Hematopoietic multipotent progenitor cell treated with erythropoietin and hydrocortisone succinate and interleukin-3 and kit ligand, for 8 days (in vitro differentiated cells): ENCODE measurements at regions not wholly inside any gene's neighbourhood (a gene's known extent, or its start where the extent isn't known, plus 50 kb on each side); places are given as distances from the start of the nearest gene placed in this dataset.
"Not testable (repeated sequence)": the region's sequence is repeated elsewhere in the genome, so short reads cannot be mapped to it uniquely, and the experiment has no call there.

Experiments
- DNase-seq: peaks from one replicate; pipeline ENCODE4 v3.0.0-alpha.2; 2015

GRCh38 chr13:38141792-38142191, 207.9 kb upstream of the UFM1 start:
- DNase-seq: no peak

- DNase-seq: no peak
Observed at GRCh38 chr13:38135592-38135991, 214.1 kb upstream of the UFM1 start.

- DNase-seq: no peak
Observed at GRCh38 chr13:38121267-38121666, 228.4 kb upstream of the UFM1 start.

GRCh38 chr13:38103851-38104250, 234.3 kb upstream of the TRPC4 start:
- no peak for DNase-seq

GRCh38 chr13:38099751-38100150, 230.2 kb upstream of the TRPC4 start:
- DNase-seq: no peak

DNA sequence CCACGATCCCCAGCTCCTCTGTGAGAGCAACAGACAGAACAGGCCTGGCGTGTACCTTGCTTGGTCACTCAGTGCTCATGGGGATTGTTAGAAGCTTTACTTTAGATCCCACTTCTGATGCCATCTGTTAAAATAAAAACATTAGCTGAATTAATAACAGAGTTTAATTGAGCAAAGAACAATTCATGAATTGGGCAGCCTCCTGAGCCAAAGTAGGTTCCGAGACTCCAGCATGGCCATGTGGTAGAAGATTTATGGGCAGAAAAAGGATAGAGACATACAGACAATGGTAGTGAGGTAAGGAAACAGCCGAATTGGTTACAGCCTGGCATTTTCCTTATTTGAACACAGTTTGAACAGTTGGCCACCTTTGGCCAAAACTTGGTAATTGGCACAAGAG, 223.9 kb upstream of the TRPC4 start:
- no peak for DNase-seq

- no peak for DNase-seq
Observed at GRCh38 chr13:38090913-38091312, 221.3 kb upstream of the TRPC4 start.

GRCh38 chr13:38086721-38087120, 217.1 kb upstream of the TRPC4 start:
- no peak for DNase-seq

- no peak for DNase-seq
Observed at GRCh38 chr13:38086013-38086412, 216.4 kb upstream of the TRPC4 start.

GRCh38 chr13:38073931-38074330, 204.4 kb upstream of the TRPC4 start:
- DNase-seq: no peak

GRCh38 chr13:38072696-38073095, 203.1 kb upstream of the TRPC4 start:
- DNase-seq: no peak

- DNase-seq: not testable (repeated sequence)
Observed at GRCh38 chr13:38071340-38071739, 201.8 kb upstream of the TRPC4 start.

DNA sequence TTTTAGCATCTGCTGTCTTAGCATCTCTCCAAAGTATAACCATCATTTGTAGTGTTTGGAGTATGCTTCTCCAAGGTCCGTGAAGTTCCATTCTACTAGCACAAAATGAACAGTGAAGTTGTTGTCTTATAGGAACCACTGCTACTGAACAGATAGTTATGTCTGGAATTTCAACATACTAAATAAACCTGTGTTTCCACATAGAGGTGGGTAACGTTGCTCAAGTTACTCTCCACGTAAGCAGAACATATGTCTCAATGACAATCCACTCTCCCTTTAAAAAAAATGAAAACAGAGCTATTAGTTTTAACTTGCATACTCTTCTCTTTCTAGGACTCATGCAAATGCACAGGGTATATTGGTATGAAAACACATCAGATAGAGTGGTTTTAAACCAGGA, 184.3 kb upstream of the TRPC4 start:
- no peak for DNase-seq

DNA sequence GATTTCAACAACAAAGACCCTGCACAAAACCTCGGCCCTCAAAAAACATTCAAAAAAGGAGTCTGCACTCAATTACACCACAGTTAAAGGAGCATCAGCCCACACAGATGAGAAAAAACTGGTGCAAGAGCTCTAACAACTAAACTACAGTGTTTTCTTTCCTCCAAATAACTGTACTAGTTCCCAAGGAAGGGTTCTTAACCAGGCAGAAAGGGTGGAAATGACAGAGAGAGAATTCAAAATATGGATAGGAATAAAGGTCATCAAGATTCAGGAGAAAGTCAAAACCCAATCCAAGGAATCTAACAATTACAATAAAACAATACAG, 176.4 kb upstream of the TRPC4 start:
- no peak for DNase-seq

- peak; percentile 44 for DNase-seq
Observed at GRCh38 chr13:38045278-38046048, 175.9 kb upstream of the TRPC4 start.

GRCh38 chr13:38044067-38044466, 174.5 kb upstream of the TRPC4 start:
- no peak for DNase-seq

DNA sequence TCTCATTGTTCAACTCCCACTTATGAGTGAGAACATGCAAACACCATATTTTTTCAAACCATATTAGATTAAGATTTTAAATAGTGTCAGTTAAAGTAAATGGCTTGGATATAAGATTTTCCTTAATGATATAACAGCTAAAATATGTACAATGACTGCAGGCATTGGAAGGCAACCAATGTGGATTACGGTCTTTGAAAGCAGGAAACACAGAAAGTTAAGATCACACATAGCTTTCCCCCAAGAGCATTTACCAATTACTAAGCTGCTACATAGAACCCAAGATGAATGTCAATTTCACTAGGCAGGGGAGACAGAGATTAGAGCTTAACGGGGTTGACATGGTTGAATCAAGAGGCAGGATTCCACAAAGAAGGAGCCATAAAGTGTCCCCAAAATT, 173.2 kb upstream of the TRPC4 start:
- no peak for DNase-seq

DNA sequence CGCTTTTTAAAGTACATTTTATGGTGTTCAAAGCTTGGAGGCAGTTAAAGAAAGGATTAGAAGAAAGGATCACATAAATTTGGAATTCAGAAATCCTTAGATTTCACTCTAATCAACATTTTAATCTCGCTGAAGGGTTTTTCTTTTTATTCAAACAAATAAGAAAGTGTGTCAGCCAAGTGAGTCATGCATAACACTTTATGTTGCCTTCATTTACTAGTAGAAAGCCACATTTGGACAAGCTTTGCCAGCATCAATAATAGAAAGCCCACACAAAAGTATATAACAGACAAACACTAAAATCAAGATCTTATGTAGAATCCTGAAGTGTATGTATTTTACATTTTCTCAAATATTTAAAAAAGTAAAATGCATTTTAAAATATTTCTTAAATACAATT, 154.9 kb upstream of the TRPC4 start:
- DNase-seq: no peak

DNA sequence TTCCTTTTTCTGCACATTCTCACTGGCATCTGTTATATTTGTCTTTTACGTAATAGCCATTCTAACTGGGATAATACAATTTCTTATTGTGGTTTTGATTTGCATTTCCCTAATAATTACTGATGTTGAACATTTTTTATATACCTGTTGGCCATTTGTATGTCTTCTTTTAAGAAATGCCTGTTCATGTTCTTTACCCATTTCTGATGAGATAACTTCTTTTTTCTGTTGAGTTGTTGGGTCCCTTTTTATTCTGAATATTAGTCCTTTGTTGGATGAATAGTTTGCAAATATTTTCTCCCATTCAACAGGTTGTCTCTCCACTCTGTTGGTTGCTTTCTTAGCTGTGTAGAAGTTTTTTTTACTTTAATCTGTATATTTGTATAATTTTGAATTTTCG, 147.7 kb upstream of the TRPC4 start:
- no peak for DNase-seq

DNA sequence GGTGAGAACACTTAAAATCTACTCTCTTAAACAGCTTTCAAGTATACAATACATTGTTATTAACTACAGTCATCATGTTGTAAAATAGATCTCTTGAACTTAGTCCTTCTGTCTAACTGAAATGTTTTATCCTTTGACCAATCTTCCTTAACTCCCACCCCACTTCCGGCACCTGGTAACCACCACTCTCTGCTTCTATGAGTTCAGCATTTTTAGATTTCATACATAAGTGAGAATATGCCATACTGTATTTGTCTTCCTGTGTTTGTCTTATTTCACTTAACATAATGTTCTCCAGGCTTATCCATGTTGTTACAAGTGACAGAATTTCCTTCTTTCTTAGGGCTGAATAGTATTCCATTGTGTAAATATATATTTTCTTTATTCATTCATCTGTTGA, 144.1 kb upstream of the TRPC4 start:
- no peak for DNase-seq

- DNase-seq: no peak
Observed at GRCh38 chr13:38012096-38012495, 142.5 kb upstream of the TRPC4 start.

GRCh38 chr13:38008636-38009035, 139.1 kb upstream of the TRPC4 start:
- DNase-seq: peak; percentile 3

DNA sequence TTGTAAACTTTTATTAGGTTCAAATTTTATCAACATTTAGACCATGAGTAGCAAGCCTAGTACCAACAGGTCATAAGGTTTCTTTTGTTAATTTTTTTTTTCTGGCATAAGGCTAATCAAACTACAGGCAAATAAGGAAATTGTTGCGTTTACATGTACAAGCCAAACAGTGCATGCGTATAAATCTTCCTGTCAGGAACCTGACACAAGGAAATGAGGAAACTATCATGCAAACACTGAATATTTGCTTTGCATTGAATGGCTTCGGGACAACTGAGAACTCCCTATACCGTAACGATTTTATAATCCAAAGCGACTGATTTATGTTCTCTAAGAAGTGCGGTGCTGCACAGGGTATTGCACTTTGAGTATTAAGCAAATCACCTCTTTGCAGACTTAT, 133.0 kb upstream of the TRPC4 start:
- no peak for DNase-seq

DNA sequence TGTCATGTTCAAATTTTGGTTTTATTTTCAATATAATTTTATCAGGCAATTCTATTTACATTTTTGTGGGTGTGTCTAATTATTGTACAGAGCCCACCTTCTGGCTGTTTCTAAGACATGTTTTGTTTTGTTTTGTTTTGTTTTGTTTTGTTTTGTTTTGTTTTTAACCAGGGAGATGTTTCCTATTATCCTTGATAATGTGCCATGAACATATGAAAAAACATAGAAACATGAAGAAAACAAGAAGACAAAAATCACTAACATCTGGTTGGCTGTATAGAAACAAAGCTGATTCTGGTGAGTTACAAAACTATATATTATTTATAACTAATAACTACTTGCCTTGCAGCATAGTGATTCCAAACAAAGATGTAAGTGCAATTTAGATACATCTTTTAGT, 128.1 kb upstream of the TRPC4 start:
- DNase-seq: no peak

GRCh38 chr13:37995092-37995491, 125.5 kb upstream of the TRPC4 start:
- DNase-seq: no peak

DNA sequence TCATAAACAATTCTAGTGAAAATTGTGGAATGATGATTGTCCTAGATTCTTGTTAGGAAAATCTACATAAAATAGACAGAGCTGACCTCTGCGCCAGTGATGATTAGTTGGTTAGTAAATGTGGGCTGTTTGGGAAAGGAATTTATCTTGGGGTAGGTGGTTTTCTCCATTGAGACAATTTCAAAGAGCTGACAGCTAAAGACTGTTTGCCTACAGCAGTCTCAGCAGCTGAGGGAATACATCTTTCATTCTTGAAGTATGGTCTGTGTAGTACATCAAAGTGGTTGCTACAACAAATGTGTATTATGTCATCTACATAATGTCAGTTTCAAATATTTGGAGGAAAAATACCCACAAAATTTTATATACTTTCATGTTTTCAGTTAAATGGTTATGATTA, 117.2 kb upstream of the TRPC4 start:
- DNase-seq: no peak
